ENCODE measurements at regions not wholly inside any gene's neighbourhood (a gene's known extent, or its start where the extent isn't known, plus 50 kb on each side); places are given as distances from the start of the nearest gene placed in this dataset.

- DNase-seq = no peak
Measured at GRCh38 chr13:74450525-74450845, 316.3 kb upstream of the KLF12 start.

GRCh38 chr13:74449811-74450524 lies 315.8 kb upstream of the KLF12 start:
- no peak for DNase-seq

GRCh38 chr13:74444864-74445479 lies 310.8 kb upstream of the KLF12 start:
- DNase-seq = no peak

GRCh38 chr13:74444161-74444571 lies 310.0 kb upstream of the KLF12 start:
- no peak for DNase-seq

GRCh38 chr13:74443631-74444030 lies 309.4 kb upstream of the KLF12 start:
- DNase-seq = no peak

GRCh38 chr13:74442751-74443150 lies 308.5 kb upstream of the KLF12 start:
- DNase-seq = no peak

- DNase-seq = no peak
Measured at GRCh38 chr13:74438901-74439300, 304.7 kb upstream of the KLF12 start.

GRCh38 chr13:74434782-74435181 lies 300.6 kb upstream of the KLF12 start:
- no peak for DNase-seq

GRCh38 chr13:74424455-74424854 lies 290.3 kb upstream of the KLF12 start:
- no peak for DNase-seq

- DNase-seq = no peak
Measured at GRCh38 chr13:74423434-74423833, 289.2 kb upstream of the KLF12 start.

GRCh38 chr13:74414458-74414857 lies 280.3 kb upstream of the KLF12 start:
- no peak for DNase-seq

- no peak for DNase-seq
Measured at GRCh38 chr13:74413482-74413881, 279.3 kb upstream of the KLF12 start.

GRCh38 chr13:74409551-74409950 lies 275.3 kb upstream of the KLF12 start:
- DNase-seq = no peak

GRCh38 chr13:74406420-74406819 lies 272.2 kb upstream of the KLF12 start:
- no peak for DNase-seq

GRCh38 chr13:74398599-74398998 lies 264.4 kb upstream of the KLF12 start:
- DNase-seq = no peak

GRCh38 chr13:74389056-74389455 lies 254.9 kb upstream of the KLF12 start:
- DNase-seq = no peak

GRCh38 chr13:74388626-74389025 lies 254.4 kb upstream of the KLF12 start:
- no peak for DNase-seq

GRCh38 chr13:74372511-74372910 lies 238.3 kb upstream of the KLF12 start:
- DNase-seq = no peak

- no peak for DNase-seq
Measured at GRCh38 chr13:74367193-74367592, 233.0 kb upstream of the KLF12 start.

GRCh38 chr13:74361274-74361673 lies 227.1 kb upstream of the KLF12 start:
- no peak for DNase-seq

GRCh38 chr13:74346960-74347359 lies 212.8 kb upstream of the KLF12 start:
- no peak for DNase-seq

GRCh38 chr13:74338341-74338740 lies 204.1 kb upstream of the KLF12 start:
- no peak for DNase-seq

GRCh38 chr13:74336546-74336945 lies 202.3 kb upstream of the KLF12 start:
- no peak for DNase-seq

- no peak for DNase-seq
Measured at GRCh38 chr13:74335370-74335769, 201.2 kb upstream of the KLF12 start.

- DNase-seq = no peak
Measured at GRCh38 chr13:74329962-74330361, 195.8 kb upstream of the KLF12 start.

Data from CD4-positive, alpha-beta T cell treated with Interleukin-15 for 1 hour (primary cell).